ENCODE measurements at regions not wholly inside any gene's neighbourhood (a gene's known extent, or its start where the extent isn't known, plus 50 kb on each side); places are given as distances from the start of the nearest gene placed in this dataset.

- Histone ChIP-seq H2BK120ac (replicated peaks; ENCODE audit: low read depth, low read length) (no peak overlapping the region), H3K36me3 (ENCODE audit: control insufficient read depth in 2 of 4, insufficient read depth in 4 of 4, low read length in 3 of 4) (no peaks in the 10 kb centered on the region), H4K20me1 (replicated peaks in 1 of 2; ENCODE audit: control insufficient read depth in 1 of 2, insufficient read depth in 2 of 2, low read length in 2 of 2) (no peaks in the 10 kb centered on the region), H2AK5ac (ENCODE audit: low read depth, low read length) (no peak overlapping the region), H2AFZ (ENCODE audit: low read length) (no peak overlapping the region), H2BK12ac (ENCODE audit: low read depth, low read length) (no peak overlapping the region), H4K5ac (ENCODE audit: insufficient read length, low read depth, low read length) (no peak overlapping the region), H3K4me3 (ENCODE audit: extremely low read depth in 1 of 4, insufficient read depth in 2 of 4, low read depth in 3 of 4, low read length in 4 of 4) (no peak overlapping the region), H3K9me3 (ENCODE audit: insufficient read depth in 2 of 2, low read depth in 1 of 2, low read length in 1 of 2) (no peaks in the 10 kb centered on the region), H2BK20ac (ENCODE audit: low read length) (no peak overlapping the region), H3K56ac (replicated peaks; ENCODE audit: insufficient read length, low read depth, low read length) (no peak overlapping the region), H3K18ac (ENCODE audit: extremely low read depth, low read length) (no peak overlapping the region), H3K9ac (replicated peaks in 1 of 4; ENCODE audit: extremely low read depth in 1 of 4, low read depth in 3 of 4, low read length in 3 of 4) (no peak overlapping the region), H3K27ac (ENCODE audit: low read depth, low read length) (no peak overlapping the region), H4K8ac (ENCODE audit: extremely low read depth, insufficient read depth, low read length) (no peak overlapping the region), H2BK15ac (ENCODE audit: low read length) (no peak overlapping the region), H2BK5ac (ENCODE audit: low read depth, low read length) (no peak overlapping the region), H3K79me2 (ENCODE audit: control insufficient read depth in 1 of 2, insufficient read depth in 2 of 2, low read length in 2 of 2) (no peaks in the 10 kb centered on the region), H3K23me2 (ENCODE audit: low read depth, low read length) (no peaks in the 10 kb centered on the region), H3K27me3 (replicated peaks in 1 of 4; ENCODE audit: control insufficient read depth in 3 of 4, extremely low read depth in 1 of 4, insufficient read depth in 3 of 4, low read length in 3 of 4) (no peaks in the 10 kb centered on the region), H3K4me1 (replicated peaks in 1 of 4; ENCODE audit: control insufficient read depth in 3 of 4, insufficient read depth in 4 of 4, low read length in 3 of 4) (no peaks in the 10 kb centered on the region), H3K14ac (ENCODE audit: insufficient read length) (no peak overlapping the region), H3K23ac (ENCODE audit: insufficient read length) (no peak overlapping the region), H3K4ac (replicated peaks; ENCODE audit: insufficient read length, low read depth, low read length) (no peak overlapping the region), H4K91ac (replicated peaks; ENCODE audit: insufficient read length, low read length) (no peak overlapping the region), H3K79me1 (ENCODE audit: low read depth, low read length) (no peaks in the 10 kb centered on the region), H3K4me2 (ENCODE audit: insufficient read depth in 1 of 2, low read depth in 2 of 2, low read length in 2 of 2) (no peak overlapping the region)
- 87% methylated on average over 2 of the region's 2 CpGs; no CpG with 5 or more reads in 1 of the 2 experiments for WGBS, 2 experiments (ENCODE audit: extremely low coverage in 1 of 2, insufficient coverage in 1 of 2, insufficient read length in 1 of 2, insufficient replicate concordance in 2 of 2, low coverage in 1 of 2, low lambda C conversion rate in 2 of 2, missing lambda C conversion rate in 1 of 2)
- no peak for TF ChIP-seq SRF (IDR thresholded peaks at IDR 0.05; ENCODE audit: low read depth, low read length)
- TF ChIP-seq USF2 (IDR thresholded peaks at IDR 0.05; ENCODE audit: low read length) = no peak
- TF ChIP-seq E2F6 (IDR thresholded peaks at IDR 0.05) = no peak
- TF ChIP-seq SIN3A (conservative IDR thresholded peaks at IDR 0.05 in 1 of 2, IDR thresholded peaks at IDR 0.05 in 1 of 2; ENCODE audit: low read depth in 1 of 2, low read length in 2 of 2) = no peak
- TF ChIP-seq KDM4A (IDR thresholded peaks at IDR 0.05; ENCODE audit: low read depth, low read length, severe bottlenecking) = no peak
- TF ChIP-seq CBX5 (IDR thresholded peaks at IDR 0.05; ENCODE audit: low read depth, low read length) = no peak
- TF ChIP-seq SP2 (IDR thresholded peaks at IDR 0.05; ENCODE audit: low read length) = no peak
- no peak for TF ChIP-seq CHD2 (IDR thresholded peaks at IDR 0.05; ENCODE audit: low read length)
- TF ChIP-seq ASH2L (IDR thresholded peaks at IDR 0.05; ENCODE audit: low read length) = no peak
- TF ChIP-seq POLR2A (IDR thresholded peaks at IDR 0.05; ENCODE audit: control extremely low read depth in 1 of 2, low read depth in 2 of 2, low read length in 2 of 2) = no peak
- no peak for TF ChIP-seq SIRT6 (IDR thresholded peaks at IDR 0.05; ENCODE audit: low read length)
- FAIRE-seq (no peak), DNase-seq (ENCODE audit: low read depth in 1 of 2, low spot score in 2 of 2) (no peak)
- ChIA-PET CTCF (ENCODE audit: partially characterized antibody) (no interaction called here), POLR2A (ENCODE audit: partially characterized antibody) (no interaction called here)
These were observed 215.1 kb downstream of the RBM26 start for GRCh38 chr13:79190932-79191331.

Data from H1 (cell line).